ENCODE measurements at regions not wholly inside any gene's neighbourhood (a gene's known extent, or its start where the extent isn't known, plus 50 kb on each side); places are given as distances from the start of the nearest gene placed in this dataset.

- TF ChIP-seq CTCF (optimal IDR thresholded peaks at IDR 0.05 in 1 of 3, IDR thresholded peaks at IDR 0.05 in 1 of 3, conservative IDR thresholded peaks at IDR 0.05 in 1 of 3; ENCODE audit: extremely low read depth in 1 of 3, insufficient read depth in 2 of 3, low read length in 3 of 3) (no peak), EZH2 (IDR thresholded peaks at IDR 0.05; ENCODE audit: low read length) (no peak)
Observed at GRCh38 chr4:63308697-63309096, 1100.6 kb downstream of the TECRL start.

Measured in keratinocyte (primary cell).